NT2/D1 (cell line): ENCODE measurements at regions not wholly inside any gene's neighbourhood (a gene's known extent, or its start where the extent isn't known, plus 50 kb on each side); places are given as distances from the start of the nearest gene placed in this dataset.

Experiments
- DNase-seq: peaks from one replicate; pipeline ENCODE4 v3.0.0-alpha.2; 2011; ENCODE audit warnings: low read depth, low spot score
- H3K27me3 ChIP-seq: 2 replicates; pipeline ENCODE4 v1.6.0; 2011; ENCODE audit warnings: mild to moderate bottlenecking; ENCODE audit not compliant: insufficient read length, insufficient read depth
- H3K36me3 ChIP-seq: 2 replicates; pipeline ENCODE4 v1.6.1; 2011; ENCODE audit warnings: mild to moderate bottlenecking, low read length, mixed read lengths; ENCODE audit not compliant: insufficient read depth, insufficient read length
- H3K4me1 ChIP-seq: 2 replicates; pipeline ENCODE4 v1.5.1; 2011; ENCODE audit not compliant: insufficient read depth, insufficient read length
- H3K4me3 ChIP-seq: 2 replicates; pipeline ENCODE4 v1.5.1; 2011; ENCODE audit warnings: low read depth; ENCODE audit not compliant: insufficient read length
- H3K9ac ChIP-seq: 2 replicates; pipeline ENCODE4 v1.6.0; 2011; ENCODE audit warnings: low read depth; ENCODE audit not compliant: insufficient read length
- H3K9me3 ChIP-seq: 2 replicates; pipeline ENCODE4 v1.5.1; 2011; ENCODE audit warnings: mild to moderate bottlenecking, low read length; ENCODE audit not compliant: insufficient read depth
- SUZ12 ChIP-seq: IDR thresholded peaks from 2 replicates; pipeline ENCODE4 v1.6.1; 2011; ENCODE audit not compliant: insufficient read length, insufficient read depth; ENCODE audit errors: extremely low read depth
- YY1 ChIP-seq: IDR thresholded peaks from 2 replicates; pipeline ENCODE4 v1.6.1; 2011; ENCODE audit not compliant: insufficient read length, insufficient read depth
- ZNF274 ChIP-seq: IDR thresholded peaks from 2 replicates; pipeline ENCODE4 v1.6.1; 2011; ENCODE audit warnings: mild to moderate bottlenecking, low read depth, low read length

DNA sequence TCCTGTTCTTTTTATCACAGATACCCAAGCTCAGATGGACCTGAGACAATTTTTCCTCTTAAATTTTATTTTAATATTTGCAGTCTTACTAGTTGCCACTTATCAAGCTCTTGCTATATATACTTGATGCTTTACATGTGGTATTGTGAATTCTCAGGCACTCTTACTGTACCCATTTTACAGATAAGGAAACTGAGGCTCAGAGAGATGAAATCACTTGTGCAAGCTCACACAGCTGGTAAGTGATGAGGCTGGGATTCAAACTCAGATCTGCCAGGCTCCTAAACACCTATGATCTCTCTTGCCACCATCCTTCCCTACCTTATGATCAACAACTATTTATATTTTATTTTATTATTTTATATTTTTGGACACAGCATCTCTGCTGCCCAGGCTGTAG lies 133.0 kb upstream of the LHX5 start:
- no peaks in the 10 kb centered on the region for H3K36me3 ChIP-seq
- TF ChIP-seq ZNF274 (no peak), YY1 (no peak), SUZ12 (no peak)
- H3K4me3 ChIP-seq = no peak overlapping the region
- peaks cover 5% of the 10 kb centered on the region for H3K4me1 ChIP-seq
- H3K9me3 ChIP-seq = peaks cover 3% of the 10 kb centered on the region; the same call in 1 of the 2 replicates
- H3K27me3 ChIP-seq = peaks cover 11% of the 10 kb centered on the region
- DNase-seq = no peak
- no peak overlapping the region for H3K9ac ChIP-seq

DNA sequence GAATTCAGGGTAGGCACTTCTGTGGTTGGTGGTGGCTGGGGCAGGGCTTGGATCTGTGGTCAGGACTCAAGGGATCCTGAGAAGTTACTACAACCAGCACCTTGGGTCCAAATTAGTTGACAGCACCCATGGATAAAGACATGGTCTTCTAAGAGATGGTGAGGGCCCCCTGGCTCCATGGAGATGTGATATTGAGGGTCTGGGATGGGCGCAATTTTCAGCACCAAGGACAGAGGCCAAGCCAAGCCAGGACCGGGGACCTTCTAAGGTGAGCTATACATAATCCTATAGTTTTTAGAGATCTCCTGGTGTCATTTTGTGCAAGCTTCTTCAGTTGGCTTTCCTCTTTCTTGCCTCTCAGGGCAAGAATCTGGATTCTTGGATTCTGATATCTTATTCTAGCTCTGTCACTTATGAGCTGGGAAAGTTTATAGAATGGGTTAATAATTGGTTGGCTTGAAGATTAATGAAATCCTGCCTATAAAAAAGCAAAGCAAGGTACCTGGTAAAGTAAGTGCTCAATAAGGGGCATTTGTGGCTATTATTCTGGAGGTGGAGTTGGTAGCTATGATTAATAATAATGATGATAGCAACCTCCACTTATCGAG lies 130.1 kb upstream of the LHX5 start:
- Histone ChIP-seq H3K4me3 (no peak overlapping the region), H3K9ac (no peak overlapping the region), H3K4me1 (no peaks in the 10 kb centered on the region), H3K9me3 (no peaks in the 10 kb centered on the region), H3K36me3 (no peaks in the 10 kb centered on the region), H3K27me3 (peaks cover 11% of the 10 kb centered on the region)
- TF ChIP-seq ZNF274 = no peak
- TF ChIP-seq SUZ12 = no peak
- TF ChIP-seq YY1 = no peak
- DNase-seq = no peak

DNA sequence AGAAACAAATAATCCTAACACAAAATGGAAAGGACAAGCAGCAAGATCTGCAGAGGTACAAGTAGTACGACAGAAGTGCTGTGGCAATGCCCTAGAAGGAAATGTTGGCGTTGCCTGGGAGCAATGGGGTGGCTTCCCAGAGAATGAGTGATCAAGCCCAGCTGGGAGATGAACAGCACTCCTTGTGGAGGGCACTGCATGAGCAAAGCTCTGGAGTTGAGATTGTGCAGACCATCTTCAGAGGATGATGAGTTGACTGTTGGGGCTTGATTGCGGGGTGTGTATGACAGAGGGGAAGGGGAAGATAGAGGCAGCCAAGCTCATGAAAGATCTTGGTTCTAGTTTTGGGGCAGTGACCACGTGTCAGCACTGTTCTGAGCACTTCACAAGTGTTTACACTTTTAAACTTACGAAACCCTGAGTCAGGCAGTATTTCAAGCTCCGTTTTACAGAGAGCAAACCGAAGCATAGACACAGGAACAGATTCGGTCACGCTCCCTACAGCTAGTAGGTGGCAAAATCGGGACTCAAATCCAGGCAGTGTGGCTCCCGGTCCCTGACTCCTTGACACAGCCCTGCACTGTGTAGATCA lies 127.2 kb upstream of the LHX5 start:
- no peaks in the 10 kb centered on the region for H3K4me1 ChIP-seq
- TF ChIP-seq YY1 = no peak
- TF ChIP-seq ZNF274 = no peak
- no peak for TF ChIP-seq SUZ12
- no peak overlapping the region for H3K4me3 ChIP-seq
- H3K9ac ChIP-seq = no peak overlapping the region
- no peaks in the 10 kb centered on the region; the same call in 1 of the 2 replicates for H3K9me3 ChIP-seq
- peaks cover 11% of the 10 kb centered on the region for H3K27me3 ChIP-seq
- no peaks in the 10 kb centered on the region for H3K36me3 ChIP-seq
- no peak for DNase-seq

DNA sequence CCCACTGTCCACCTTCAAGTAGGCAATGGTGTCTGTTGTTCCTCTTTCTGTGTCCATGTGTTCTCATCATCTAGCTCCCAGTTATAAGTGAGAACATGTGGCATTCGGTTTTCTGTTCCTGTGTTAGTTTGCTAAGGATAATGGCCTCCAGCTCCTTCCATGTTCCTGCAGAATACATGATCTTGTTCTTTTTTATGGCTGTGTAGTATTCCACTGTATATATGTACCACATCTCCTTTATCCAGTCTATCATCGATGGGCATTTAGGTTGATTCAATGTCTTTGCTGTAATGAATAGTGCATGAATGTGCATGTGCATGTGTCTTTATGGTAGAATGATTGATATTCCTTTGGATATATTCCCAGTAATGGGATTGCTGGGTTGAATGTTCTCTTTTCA lies 123.3 kb upstream of the LHX5 start:
- TF ChIP-seq SUZ12 (no peak), ZNF274 (no peak), YY1 (no peak)
- H3K9me3 ChIP-seq = no peaks in the 10 kb centered on the region; the same call in 1 of the 2 replicates
- DNase-seq = no peak
- H3K4me1 ChIP-seq = peaks cover 9% of the 10 kb centered on the region
- H3K27me3 ChIP-seq = peaks cover 14% of the 10 kb centered on the region
- H3K36me3 ChIP-seq = no peaks in the 10 kb centered on the region
- no peak overlapping the region for H3K4me3 ChIP-seq
- no peak overlapping the region for H3K9ac ChIP-seq

DNA sequence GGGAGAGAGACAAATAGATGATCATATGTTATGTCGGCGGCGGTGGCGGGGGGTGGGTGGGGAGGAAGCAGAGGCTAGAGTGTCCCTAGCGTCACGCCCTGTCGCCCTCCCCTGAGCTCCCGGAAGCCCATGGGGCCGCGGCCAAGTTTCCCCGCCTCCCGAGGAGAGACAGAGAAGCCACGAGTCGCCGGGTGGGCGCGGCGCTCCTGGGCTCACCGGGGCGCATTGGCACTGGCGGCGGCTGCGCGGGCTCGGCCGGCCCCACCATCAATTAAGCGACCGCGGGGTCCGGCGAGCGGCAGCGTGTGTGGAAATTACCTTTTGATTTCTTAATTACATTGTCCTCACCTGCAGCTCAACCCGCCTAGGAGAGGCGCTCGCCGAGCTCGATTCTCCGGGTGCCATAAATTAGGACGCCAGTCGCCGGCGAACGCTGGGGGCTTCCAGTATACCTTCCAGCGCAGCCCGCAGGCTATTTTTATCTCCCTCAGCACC lies 119.9 kb upstream of the LHX5 start:
- H3K27me3 ChIP-seq = peaks cover 14% of the 10 kb centered on the region
- no peaks in the 10 kb centered on the region for H3K36me3 ChIP-seq
- H3K9ac ChIP-seq = peak overlapping the region; percentile 87
- DNase-seq = no peak
- H3K9me3 ChIP-seq = no peaks in the 10 kb centered on the region; the same call in 1 of the 2 replicates
- H3K4me3 ChIP-seq = peak overlapping the region; percentile 45
- TF ChIP-seq ZNF274 = no peak
- no peak for TF ChIP-seq SUZ12
- TF ChIP-seq YY1 = no peak
- peaks cover 16% of the 10 kb centered on the region for H3K4me1 ChIP-seq

DNA sequence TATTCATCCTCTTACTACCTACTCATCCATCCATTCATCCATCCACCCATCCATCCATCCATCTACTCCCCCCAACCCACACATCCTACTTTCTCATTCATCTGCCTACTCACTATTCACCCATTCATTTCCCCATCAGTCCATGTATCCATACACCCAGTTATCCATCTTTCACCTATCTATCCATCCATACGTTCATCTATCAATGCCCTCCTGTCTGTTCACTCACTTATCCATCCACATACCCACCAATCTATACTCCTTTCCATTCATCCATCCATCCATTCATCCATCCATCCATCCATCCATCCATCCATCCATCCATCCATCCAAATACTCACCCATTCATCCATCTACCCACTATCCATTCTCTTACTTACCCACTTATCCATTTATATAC lies 117.8 kb upstream of the LHX5 start:
- Histone ChIP-seq H3K9ac (no peak overlapping the region), H3K27me3 (peaks cover 14% of the 10 kb centered on the region), H3K4me1 (peaks cover 16% of the 10 kb centered on the region), H3K9me3 (no peaks in the 10 kb centered on the region), H3K4me3 (no peak overlapping the region), H3K36me3 (no peaks in the 10 kb centered on the region)
- TF ChIP-seq SUZ12 = no peak
- no peak for TF ChIP-seq ZNF274
- no peak for TF ChIP-seq YY1
- DNase-seq = no peak

DNA sequence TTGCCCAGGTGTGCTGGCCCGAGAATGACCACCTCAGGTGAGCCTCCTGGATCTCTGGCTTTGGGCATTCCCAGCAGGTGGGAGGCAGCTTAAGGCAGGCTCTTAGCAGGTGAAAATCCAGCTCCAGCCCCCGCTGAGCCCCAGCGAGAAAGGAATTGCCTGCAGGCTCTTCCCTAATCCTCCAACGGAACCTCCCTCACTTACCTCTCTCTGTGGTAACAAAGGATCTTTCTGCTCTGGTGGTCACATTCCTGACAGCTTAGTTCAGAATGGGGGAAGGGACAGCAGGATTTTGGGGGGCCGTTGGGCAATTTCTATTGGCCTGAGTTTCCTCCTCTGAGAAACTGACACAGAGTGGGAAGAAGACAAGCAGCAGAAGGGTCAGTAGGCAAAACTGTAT lies 116.0 kb upstream of the LHX5 start:
- no peak for TF ChIP-seq SUZ12
- no peak for TF ChIP-seq YY1
- TF ChIP-seq ZNF274 = no peak
- Histone ChIP-seq H3K4me1 (peaks cover 21% of the 10 kb centered on the region), H3K36me3 (no peaks in the 10 kb centered on the region), H3K9me3 (no peaks in the 10 kb centered on the region), H3K9ac (peak overlapping the region; percentile 2), H3K27me3 (peaks cover 9% of the 10 kb centered on the region), H3K4me3 (no peak overlapping the region)
- peak; percentile 93 for DNase-seq

DNA sequence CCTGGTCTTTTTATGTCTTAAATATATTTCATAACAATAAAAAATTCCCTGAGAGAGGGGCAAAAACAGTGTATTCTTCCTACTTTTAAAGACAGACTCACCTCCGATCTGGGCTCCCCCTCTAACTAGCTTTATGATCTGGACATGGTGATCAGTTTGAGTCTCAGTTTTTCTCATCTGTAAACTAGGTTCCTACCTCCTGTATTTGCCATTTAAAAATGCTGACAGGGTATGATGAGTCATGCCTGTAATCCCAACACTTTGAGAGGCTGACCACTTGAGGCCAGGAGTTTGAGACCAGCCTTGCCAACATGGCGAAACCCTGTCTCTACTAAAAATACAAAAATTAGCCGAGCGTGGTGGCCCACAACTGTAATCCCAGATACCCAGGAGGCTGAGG lies 114.8 kb upstream of the LHX5 start:
- no peaks in the 10 kb centered on the region for H3K36me3 ChIP-seq
- H3K4me3 ChIP-seq = no peak overlapping the region
- H3K4me1 ChIP-seq = peaks cover 23% of the 10 kb centered on the region

More for the DNA sequence above, 114.8 kb upstream of the LHX5 start:
- no peak for DNase-seq
- Histone ChIP-seq H3K9ac (no peak overlapping the region), H3K27me3 (no peaks in the 10 kb centered on the region), H3K9me3 (peaks cover 3% of the 10 kb centered on the region)
- TF ChIP-seq YY1 = no peak
- TF ChIP-seq ZNF274 = no peak
- no peak for TF ChIP-seq SUZ12
